NB4 (cell line): ENCODE measurements at regions not wholly inside any gene's neighbourhood (a gene's known extent, or its start where the extent isn't known, plus 50 kb on each side); places are given as distances from the start of the nearest gene placed in this dataset.

Experiments used
- DNase-seq: peaks from one replicate; pipeline ENCODE4 v3.0.0; 2010; ENCODE audit warnings: low read depth
- H3K4me3 ChIP-seq: one replicate; pipeline ENCODE4 v1.5.1; 2011; ENCODE audit warnings: mild to moderate bottlenecking, low read depth, low read length, moderate library complexity
- CTCF ChIP-seq: IDR thresholded peaks from one replicate; pipeline ENCODE4 v1.5.1; 2012; ENCODE audit warnings: low read depth, low read length
- MAX ChIP-seq: IDR thresholded peaks from 2 replicates; pipeline ENCODE4 v1.6.1; 2011; ENCODE audit warnings: low read depth, low read length
- MYC ChIP-seq: IDR thresholded peaks from 2 replicates; pipeline ENCODE4 v1.6.1; 2011; ENCODE audit warnings: low read depth, low read length
- POLR2A ChIP-seq: IDR thresholded peaks from 2 replicates; pipeline ENCODE4 v1.6.1; 2011; ENCODE audit warnings: mild to moderate bottlenecking; ENCODE audit not compliant: insufficient read length; ENCODE audit errors: extremely low read depth

- TF ChIP-seq MAX = no peak
- TF ChIP-seq POLR2A = no peak
- TF ChIP-seq MYC = no peak
- no peak for TF ChIP-seq CTCF
- no peak overlapping the region for H3K4me3 ChIP-seq
- no peak for DNase-seq
These were observed 214.1 kb downstream of the ZBBX start for GRCh38 chr3:167166012-167166411.

- no peak overlapping the region for H3K4me3 ChIP-seq
- DNase-seq = no peak
- TF ChIP-seq POLR2A (no peak), CTCF (no peak), MYC (no peak), MAX (no peak)
These were observed 216.5 kb downstream of the ZBBX start for GRCh38 chr3:167163580-167163979.

- TF ChIP-seq POLR2A (no peak), MAX (no peak), CTCF (no peak), MYC (no peak)
- peak; percentile 86 for DNase-seq
- H3K4me3 ChIP-seq = no peak overlapping the region
These were observed 218.0 kb downstream of the ZBBX start for GRCh38 chr3:167162083-167162482.

- H3K4me3 ChIP-seq = no peak overlapping the region
- TF ChIP-seq CTCF (no peak), MYC (no peak), POLR2A (no peak), MAX (no peak)
- DNase-seq = no peak
These were observed 219.3 kb downstream of the ZBBX start for GRCh38 chr3:167160781-167161180.

- DNase-seq = no peak
- no peak for TF ChIP-seq MYC
- TF ChIP-seq CTCF = no peak
- TF ChIP-seq POLR2A = no peak
- no peak for TF ChIP-seq MAX
- no peak overlapping the region for H3K4me3 ChIP-seq
These were observed 228.5 kb downstream of the ZBBX start for GRCh38 chr3:167151636-167152035.

- DNase-seq = peak; percentile 30
- TF ChIP-seq POLR2A (no peak), MYC (no peak), CTCF (no peak), MAX (no peak)
- H3K4me3 ChIP-seq = no peak overlapping the region
These were observed 232.0 kb downstream of the ZBBX start for GRCh38 chr3:167148136-167148535.
